ENCODE measurements at regions not wholly inside any gene's neighbourhood (a gene's known extent, or its start where the extent isn't known, plus 50 kb on each side); places are given as distances from the start of the nearest gene placed in this dataset.
"Not testable (repeated sequence)": the region's sequence is repeated elsewhere in the genome, so short reads cannot be mapped to it uniquely, and the experiment has no call there.

DNA sequence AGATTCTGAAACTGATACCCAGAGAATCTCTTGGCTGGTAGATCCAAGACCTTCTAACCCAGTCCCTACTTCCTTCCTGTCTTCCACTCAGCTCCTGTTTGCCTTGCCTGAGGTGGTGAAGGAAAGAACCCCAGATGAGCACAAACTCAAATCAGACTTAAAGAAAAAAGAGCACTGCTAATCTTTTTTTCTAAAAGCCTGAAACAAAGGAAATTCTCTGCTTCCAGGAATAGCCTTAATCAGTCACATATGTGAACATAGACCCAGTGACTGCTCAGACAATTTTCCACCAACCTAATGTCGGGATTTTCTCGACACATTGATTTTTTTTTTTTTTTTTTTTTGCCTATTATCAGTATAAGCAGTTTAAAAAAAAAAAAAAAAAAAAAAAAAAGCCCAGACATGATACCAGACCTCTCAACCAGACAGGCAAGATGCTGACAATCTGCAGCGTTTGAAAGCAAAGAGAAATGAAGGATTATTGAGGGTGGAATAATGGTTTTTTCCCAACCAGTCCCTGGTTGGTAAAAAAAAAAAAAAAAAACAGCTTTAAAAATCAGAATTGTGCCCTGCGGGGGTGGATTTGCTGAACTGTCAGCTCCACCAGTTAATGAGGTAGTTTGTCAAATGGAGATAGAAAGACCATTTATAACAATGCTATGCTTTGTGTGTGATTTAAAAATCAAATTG is 256.8 kb upstream of the RARB start:
- intact Hi-C loops (cut with DNase I), result loop anchor here (10.0 kb wide), 1 partner anchor 424 kb away; no protein-coding TSS in a partner anchor
- ATAC-seq (ENCODE audit: poor library complexity) (no peak), DNase-seq (no peak)

DNA sequence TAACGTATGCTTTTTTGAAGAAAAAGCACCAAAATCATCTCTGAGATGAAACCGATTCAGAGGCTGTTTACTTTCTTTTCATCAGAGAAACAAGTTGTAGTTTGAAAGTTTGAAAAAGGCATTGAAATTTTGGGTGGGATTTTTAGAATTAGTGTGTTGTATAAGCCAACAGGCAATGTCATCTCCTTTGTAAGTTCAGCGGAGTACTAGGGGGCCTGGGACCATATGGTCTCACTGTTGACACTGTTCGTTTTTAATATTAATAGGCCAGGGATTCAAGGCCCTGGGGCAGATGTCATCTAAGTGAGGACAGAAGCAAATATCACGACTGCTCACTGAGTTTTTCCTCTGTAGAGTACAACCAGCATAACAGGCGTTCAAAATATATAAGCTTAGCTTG is 256.2 kb upstream of the RARB start:
- intact Hi-C loops (cut with DNase I), result loop anchor here (10.0 kb wide), 1 partner anchor 423 kb away; no protein-coding TSS in a partner anchor
- DNase-seq, result no peak
- no peak for ATAC-seq (ENCODE audit: poor library complexity)

DNA sequence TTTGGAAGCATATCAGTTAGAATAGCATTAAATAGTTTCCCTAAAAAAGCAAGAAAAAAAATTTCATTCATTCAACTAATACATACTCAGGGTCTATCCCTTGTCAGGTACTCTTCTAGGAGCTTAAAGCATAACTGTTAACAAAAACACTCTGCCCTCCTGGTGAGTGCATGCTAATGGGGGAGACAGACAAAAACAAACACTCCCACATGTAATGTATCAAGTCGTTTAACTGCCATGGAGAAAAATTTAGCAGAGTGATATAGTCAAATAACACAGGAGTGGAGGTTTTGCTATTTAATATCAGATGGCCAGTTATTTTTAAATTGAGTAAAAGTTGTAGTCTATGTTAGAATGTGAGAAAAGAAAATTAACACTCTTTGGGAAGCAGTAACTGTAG is 254.5 kb upstream of the RARB start:
- DNase-seq (no peak), ATAC-seq (ENCODE audit: poor library complexity) (no peak)
- intact Hi-C loops (cut with DNase I), result loop anchor here (10.0 kb wide), 1 partner anchor 421 kb away; no protein-coding TSS in a partner anchor

DNA sequence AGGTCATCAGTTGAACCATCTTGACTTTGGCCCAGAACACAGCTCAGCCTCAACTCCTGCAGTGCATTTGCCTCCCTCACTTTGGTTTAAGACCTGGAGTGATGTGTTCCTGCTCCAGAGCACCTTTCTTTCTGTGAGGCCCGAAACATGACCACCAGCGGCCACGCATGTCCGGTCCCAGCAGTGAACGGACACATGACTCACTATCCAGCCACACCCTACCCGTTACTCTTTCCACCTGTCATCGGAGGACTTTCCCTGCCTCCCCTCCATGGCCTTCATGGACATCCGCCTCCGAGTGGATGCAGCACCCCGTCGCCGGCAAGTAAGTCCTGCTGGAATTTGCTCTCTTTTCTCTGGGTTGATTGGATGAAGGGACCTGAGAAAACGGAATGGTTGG is 253.8 kb upstream of the RARB start:
- intact Hi-C loops (cut with DNase I), result loop anchor here (10.0 kb wide), 1 partner anchor 421 kb away; no protein-coding TSS in a partner anchor
- DNase-seq (no peak), ATAC-seq (ENCODE audit: poor library complexity) (no peak)

DNA sequence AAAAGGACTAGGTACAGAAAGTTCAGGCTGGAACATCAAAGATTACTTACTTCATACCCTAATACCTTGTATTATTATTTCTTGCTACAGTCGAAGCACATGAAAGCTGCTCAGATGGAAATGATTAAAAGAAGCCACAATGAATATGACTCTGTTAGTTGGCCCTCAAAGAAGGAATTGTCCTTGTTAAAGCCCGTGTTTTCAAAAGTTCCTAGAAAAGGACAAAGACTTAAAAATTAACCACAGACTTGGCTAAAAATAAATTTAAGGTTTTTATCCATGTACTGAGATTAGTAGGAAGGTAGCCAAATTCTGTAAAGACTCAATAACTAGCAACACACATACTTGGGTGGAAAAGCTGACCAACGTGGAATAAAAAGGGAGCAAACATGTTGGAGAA is 251.0 kb upstream of the RARB start:
- ATAC-seq (ENCODE audit: poor library complexity) (no peak), DNase-seq (no peak)
- intact Hi-C loops (cut with DNase I), result loop anchor here (10.0 kb wide), 1 partner anchor 418 kb away; no protein-coding TSS in a partner anchor

DNA sequence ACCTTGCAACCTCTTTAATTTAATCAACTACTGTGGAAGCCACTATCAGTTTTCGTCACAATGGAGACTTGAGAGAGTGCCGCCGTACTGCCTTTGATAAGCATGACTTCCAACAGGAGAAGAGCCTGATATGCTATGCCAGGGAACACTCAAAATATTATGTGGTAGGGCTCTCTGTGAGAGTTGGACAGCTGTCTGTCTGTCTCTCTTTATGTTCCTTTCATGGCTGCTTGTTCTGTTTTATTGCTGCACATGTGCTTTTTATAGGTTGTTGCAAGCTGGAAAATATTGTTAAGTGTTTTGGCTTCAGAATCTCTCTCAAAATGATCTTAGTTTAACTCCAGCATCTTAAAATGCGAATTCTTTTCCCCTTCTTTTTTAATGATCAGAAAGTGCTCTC is 249.4 kb upstream of the RARB start:
- intact Hi-C loops (cut with DNase I), result loop anchor here (10.0 kb wide), 1 partner anchor 416 kb away; no protein-coding TSS in a partner anchor
- DNase-seq (no peak), ATAC-seq (ENCODE audit: poor library complexity) (peak; percentile 82)

DNA sequence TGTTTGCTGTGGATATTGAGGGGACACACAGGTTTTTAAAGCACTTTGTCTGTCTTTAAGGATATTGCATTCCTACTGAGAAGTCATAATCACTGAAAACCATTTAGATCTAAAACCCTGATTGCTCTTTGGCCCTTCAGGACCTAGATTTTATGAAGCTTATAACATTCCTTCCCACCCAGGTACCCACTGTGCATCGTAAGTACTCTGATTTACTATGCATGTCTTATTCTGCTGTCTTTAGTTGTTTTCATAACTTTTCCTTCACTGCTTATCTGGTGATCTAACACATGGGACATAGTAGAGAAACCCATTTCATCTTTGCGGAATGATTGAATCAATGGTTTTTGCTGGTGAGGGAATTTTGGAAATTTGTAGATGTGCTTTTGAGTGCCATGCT is 247.0 kb upstream of the RARB start:
- DNase-seq, result no peak
- intact Hi-C loops (cut with DNase I), result loop anchor here (10.0 kb wide), 1 partner anchor 244 kb away; the partner anchor contains the start of gene RARB
- ATAC-seq (ENCODE audit: poor library complexity), result no peak

DNA sequence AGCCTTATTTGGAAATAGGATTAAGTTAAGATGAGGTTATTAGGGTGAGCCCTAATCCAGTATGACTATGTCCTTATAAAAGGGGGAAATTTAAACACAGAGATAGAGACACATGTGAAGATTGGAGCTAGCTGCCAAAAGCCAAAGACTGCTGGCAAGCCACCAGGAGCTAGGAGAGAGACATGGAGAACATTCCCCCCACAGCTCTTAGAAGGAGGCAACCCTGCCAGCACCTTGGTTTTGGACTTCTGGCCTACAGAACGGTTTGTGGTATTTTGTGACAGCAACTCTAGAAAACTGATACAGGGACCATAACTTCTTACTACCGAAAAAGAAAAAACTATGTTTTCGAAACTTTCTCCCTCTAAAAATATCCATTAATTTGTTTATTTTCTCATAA is 245.3 kb upstream of the RARB start:
- DNase-seq, result no peak
- intact Hi-C loops (cut with DNase I), result loop anchor here (10.0 kb wide), 1 partner anchor 242 kb away; the partner anchor contains the start of gene RARB
- ATAC-seq (ENCODE audit: poor library complexity), result no peak

DNA sequence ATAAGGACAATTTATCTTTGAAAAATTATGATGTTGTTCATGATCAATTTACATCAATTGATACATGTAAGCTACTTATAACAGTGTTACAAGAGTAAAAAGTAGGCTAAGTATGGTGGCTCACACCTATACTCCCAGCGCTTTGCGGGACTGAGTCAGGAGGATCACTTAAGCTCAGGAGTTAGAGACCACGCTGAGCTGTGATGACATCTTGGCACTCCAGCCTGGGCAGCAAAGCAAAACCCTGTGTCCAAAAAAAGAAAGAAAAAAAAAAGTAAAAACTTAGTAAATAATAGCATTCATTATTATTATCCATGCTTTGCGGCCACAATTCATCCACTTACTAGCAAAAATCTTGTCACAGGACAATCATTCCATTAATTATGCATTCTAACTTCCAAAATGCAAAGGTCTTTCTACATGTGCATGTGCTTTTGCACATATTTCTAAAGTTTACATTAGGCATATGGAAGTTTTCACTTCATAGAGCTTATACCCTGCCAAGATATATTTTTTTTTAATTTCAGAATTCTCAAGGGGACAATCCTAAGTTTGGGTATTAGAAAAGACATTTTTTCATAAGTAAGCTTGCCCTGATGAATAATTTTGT is 243.3 kb upstream of the RARB start:
- ATAC-seq (ENCODE audit: poor library complexity), result no peak

DNA sequence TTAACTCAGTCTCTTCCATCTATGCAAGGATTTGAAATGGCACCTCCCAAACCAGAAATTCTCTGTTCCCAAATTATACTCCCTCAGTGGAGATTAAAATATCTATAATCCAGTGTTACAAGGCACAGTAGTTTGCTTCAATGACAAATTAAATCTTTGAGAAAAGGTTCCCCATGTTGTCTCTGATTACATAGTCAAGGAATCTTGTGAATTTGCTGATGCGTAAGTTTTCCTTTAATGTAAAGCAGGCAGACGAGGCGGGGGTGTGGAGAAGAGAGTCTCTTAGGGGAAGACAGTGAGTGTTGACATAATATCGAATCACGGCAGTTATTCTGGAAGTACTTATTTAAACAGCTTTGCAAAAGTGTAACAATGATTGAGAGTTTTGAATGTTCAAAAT is 236.4 kb upstream of the RARB start:
- DNase-seq (no peak), ATAC-seq (ENCODE audit: poor library complexity) (no peak)
- intact Hi-C loops (cut with DNase I), result no loop called here

More for the DNA sequence above, 243.3 kb upstream of the RARB start:
- no peak for DNase-seq
- intact Hi-C loops (cut with DNase I), result loop anchor here (10.0 kb wide), 1 partner anchor 240 kb away; the partner anchor contains the start of gene RARB

DNA sequence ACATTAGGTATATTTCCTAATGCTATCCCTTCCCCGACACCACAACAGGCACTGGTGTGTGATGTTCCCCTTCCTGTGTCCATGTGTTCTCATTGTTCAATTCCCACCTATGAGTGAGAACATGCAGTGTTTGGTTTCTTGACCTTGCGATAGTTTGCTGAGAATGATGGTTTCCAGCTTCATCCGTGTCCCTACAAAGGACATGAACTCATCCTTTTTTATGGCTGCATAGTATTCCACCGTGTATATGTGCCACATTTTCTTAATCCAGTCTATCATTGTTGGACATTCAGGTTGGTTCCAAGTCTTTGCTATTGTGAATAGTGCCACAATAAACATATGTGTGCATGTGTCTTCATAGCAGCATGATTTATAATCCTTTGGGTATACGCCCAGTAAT is 228.5 kb upstream of the RARB start:
- ATAC-seq (ENCODE audit: poor library complexity); DNase-seq; intact Hi-C loops (cut with DNase I): not testable (repeated sequence)

DNA sequence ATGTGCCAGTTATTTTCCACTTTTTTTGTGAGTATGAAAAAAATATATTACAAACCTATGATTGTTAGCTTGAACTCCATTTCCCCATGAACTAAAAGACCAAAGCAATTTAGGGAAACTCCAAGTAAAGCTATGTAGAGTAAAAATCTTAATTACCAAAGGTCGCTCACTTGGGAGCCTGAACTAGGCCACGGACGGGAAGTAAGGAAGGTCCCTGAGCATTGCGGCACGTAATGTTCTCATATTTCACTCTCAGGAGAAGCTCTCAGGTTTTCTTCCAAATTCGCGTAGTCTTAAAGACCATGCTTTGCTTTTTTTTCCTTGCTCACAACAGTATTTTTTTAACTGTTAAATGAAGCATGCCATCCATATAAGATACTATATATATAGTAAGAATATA is 215.3 kb upstream of the RARB start:
- intact Hi-C loops (cut with DNase I), result no loop called here
- ATAC-seq (ENCODE audit: poor library complexity) (no peak), DNase-seq (no peak)

DNA sequence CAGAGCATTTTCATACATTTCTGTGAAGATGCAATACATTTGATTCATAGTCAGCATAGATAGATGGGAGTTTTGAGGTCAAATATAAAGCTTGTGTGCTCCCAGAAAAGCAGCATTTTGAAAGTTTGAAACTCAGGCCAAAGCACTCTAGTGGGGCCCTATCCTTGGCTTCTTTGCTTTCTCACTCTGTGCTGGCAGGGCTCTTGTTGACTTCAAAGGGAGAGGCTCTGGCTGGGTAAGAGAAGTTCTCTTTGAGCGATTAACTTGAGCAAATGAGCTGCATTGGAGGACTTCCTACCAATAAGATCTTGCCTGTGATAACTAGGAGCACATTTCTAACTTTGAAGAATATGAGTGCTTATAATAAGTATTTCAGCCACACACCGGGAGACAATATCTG is 214.0 kb upstream of the RARB start:
- ATAC-seq (ENCODE audit: poor library complexity) (no peak), DNase-seq (no peak)
- intact Hi-C loops (cut with DNase I), result no loop called here

DNA sequence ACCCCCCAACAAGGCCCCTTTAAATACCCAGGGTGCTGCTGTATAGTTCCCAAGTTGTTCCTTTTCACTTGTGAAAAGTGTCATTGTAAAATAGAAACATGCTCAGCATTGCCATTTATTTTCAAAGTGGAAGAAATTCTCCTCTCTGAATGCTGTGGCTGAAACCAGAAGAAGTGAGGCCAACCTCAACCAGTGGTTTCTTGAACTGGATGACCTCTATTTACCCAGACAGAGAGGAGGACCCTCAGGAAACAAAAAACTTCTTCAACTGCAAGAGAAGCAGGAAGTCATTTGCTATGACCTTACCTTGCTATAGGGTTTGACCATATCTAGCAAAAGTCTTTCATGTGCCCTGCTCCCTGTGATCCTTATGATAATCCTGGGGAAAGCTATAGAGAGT is 209.7 kb upstream of the RARB start:
- DNase-seq (no peak), ATAC-seq (ENCODE audit: poor library complexity) (no peak)
- intact Hi-C loops (cut with DNase I), result no loop called here

DNA sequence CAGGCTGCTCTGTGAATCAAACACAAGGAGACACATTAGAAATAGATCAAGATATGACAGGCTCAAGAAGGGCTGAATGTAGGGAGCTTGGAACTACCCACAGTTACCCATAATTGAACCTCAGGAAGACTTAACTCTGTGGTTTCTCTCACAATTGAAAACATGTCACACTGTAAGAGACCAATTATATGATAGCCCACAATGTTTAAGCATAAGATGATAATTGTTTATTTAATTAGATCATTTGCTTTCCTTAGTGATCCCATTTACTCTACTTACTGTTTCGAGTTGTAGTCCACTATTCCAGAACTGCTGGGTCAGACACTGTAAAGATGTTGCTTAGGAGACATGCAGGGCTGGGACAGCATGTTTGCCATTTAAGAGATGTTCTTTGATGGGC is 201.3 kb upstream of the RARB start:
- no peak for ATAC-seq (ENCODE audit: poor library complexity)
- intact Hi-C loops (cut with DNase I), result no loop called here
- DNase-seq, result no peak

DNA sequence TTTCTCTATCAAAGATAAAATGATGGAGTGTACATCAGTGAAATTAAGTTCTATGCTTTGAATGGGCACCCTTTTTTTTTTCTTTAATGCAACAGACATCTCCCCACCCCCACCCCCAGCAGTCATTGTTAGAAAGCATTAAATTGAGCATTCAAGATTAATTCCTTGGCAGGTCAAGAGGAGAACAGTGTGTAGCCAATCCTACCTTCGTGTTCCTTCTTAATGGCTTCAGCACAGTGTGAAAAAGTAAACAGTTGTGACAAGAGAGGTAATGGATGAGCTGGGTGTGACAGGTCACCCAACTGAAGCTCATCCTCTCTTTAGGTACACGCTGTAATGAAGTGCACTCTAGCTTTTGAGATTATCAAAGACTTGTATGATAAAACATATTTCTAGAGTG is 198.5 kb upstream of the RARB start:
- intact Hi-C loops (cut with DNase I), result no loop called here
- DNase-seq (no peak), ATAC-seq (ENCODE audit: poor library complexity) (no peak)

DNA sequence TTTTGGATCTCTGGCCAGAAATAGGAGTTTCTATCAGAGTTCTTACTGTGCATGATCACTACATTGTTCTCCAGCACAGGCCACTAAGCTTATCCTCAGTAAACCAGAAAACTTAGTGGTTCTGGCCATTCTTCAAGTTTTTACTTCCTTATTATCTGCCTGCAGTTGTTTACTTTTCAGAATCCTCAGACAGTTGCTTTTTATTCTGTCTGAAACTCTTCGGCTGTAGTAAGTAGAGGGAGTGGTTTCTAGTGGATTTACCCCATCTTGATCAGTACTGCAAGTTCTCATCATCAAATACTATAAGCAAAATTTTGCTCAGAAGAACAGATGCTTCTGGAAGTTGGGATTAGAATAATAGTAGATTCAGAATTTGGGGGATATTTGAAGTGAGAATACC is 193.0 kb upstream of the RARB start:
- no peak for ATAC-seq (ENCODE audit: poor library complexity)

DNA sequence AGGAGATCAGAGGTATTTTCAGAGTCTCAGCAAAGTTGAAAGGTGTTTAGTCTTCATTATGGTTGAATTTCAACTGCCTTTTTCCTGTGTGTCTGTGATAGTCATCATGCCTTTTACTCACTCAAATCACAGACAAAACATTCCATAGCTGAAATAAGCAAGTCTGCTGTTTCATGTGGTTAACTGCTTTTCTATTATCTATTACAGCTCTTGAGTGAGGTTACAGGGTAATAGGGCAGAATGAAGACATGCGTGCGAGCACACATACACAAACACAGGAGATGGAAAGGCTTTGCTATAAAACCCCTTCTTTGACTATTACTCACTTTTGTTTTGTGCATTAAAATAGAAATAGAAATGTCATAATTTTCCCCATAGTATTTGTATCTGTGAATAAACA is 192.6 kb upstream of the RARB start:
- ATAC-seq (ENCODE audit: poor library complexity), result no peak
- intact Hi-C loops (cut with DNase I), result no loop called here
- DNase-seq, result no peak

More for the DNA sequence above, 193.0 kb upstream of the RARB start:
- no peak for DNase-seq
- intact Hi-C loops (cut with DNase I), result no loop called here

DNA sequence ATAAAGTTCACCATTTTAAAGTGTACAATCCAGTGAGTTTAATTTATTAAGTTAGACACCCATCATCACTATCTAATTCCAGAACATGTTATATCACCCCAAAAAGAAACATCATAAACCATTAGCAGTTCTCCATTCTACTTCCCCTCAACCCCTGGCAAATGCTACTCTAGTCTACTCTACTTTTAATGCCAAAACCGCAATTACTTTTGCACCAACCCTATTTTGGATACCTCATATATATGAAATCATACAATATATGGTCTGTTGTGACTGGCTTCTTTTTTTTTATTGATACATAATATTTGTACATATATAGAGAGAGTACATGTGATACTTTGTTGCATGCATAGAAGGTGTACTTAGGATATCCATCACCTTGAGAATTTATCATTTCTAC is 190.5 kb upstream of the RARB start:
- no peak for DNase-seq
- intact Hi-C loops (cut with DNase I), result no loop called here
- ATAC-seq (ENCODE audit: poor library complexity), result no peak

DNA sequence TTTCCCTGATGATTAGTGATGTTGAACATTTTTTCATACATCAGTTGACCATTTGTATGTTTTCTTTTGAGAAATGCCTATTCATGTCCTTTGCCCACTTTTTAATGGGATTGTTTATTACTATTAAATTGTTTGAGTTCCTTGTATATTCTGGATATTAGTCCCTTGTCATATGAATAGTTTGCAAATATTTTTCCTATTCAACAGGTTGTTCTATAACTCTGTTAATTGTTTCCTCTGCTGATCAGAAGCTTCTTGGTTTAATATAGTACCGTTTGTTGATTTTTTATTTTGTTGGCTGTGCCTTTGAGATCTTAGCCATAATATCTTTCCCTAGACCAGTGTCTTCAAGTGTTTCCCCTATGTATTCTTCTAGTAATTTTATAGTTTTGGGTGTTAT is 189.0 kb upstream of the RARB start:
- no peak for ATAC-seq (ENCODE audit: poor library complexity)
- no peak for DNase-seq
- intact Hi-C loops (cut with DNase I), result no loop called here

Data from Right ventricle myocardium superior (tissue), 1 donor.